ENCODE measurements at regions not wholly inside any gene's neighbourhood (a gene's known extent, or its start where the extent isn't known, plus 50 kb on each side); places are given as distances from the start of the nearest gene placed in this dataset.
"Not testable (repeated sequence)": the region's sequence is repeated elsewhere in the genome, so short reads cannot be mapped to it uniquely, and the experiment has no call there.

- Histone ChIP-seq H3F3A (ENCODE audit: low read depth) (no peaks in the 10 kb centered on the region), H3K4me1 (ENCODE audit: insufficient read depth, low read length, poor library complexity, severe bottlenecking) (no peaks in the 10 kb centered on the region), H3K79me2 (ENCODE audit: insufficient read depth, low read length) (no peaks in the 10 kb centered on the region), H3K27me3 (ENCODE audit: insufficient read depth, low read length, poor library complexity, severe bottlenecking) (no peaks in the 10 kb centered on the region), H3K4me3 (ENCODE audit: low read length, poor library complexity, severe bottlenecking) (no peak overlapping the region), H3K36me3 (ENCODE audit: insufficient read depth, low read length) (peaks cover 7% of the 10 kb centered on the region; the same call in 1 of the 2 replicates), H3K9me2 (replicated peaks; ENCODE audit: low read depth, low read length) (no peaks in the 10 kb centered on the region), H3K9ac (ENCODE audit: low read depth, low read length, poor library complexity, severe bottlenecking) (no peak overlapping the region), H2AFZ (ENCODE audit: low read length) (no peak overlapping the region), H3K4me2 (ENCODE audit: low read depth, low read length, poor library complexity, severe bottlenecking) (no peak overlapping the region), H4K20me1 (ENCODE audit: insufficient read depth, low read length, poor library complexity, severe bottlenecking) (no peaks in the 10 kb centered on the region), H3K9me3 (ENCODE audit: insufficient read depth, low read depth, low read length) (no peaks in the 10 kb centered on the region)
- no peak for TF ChIP-seq CTCF (conservative IDR thresholded peaks at IDR 0.05; ENCODE audit: low read length)
- TF ChIP-seq EZH2phosphoT487 (IDR thresholded peaks at IDR 0.05; ENCODE audit: borderline replicate concordance), result no peak
Measured at GRCh38 chr21:36223451-36223850, 66.8 kb downstream of the DOP1B start.

- Histone ChIP-seq H3K4me2 (ENCODE audit: low read depth, low read length, poor library complexity, severe bottlenecking) (no peak overlapping the region), H3K9me3 (ENCODE audit: insufficient read depth, low read depth, low read length) (no peaks in the 10 kb centered on the region), H3K36me3 (ENCODE audit: insufficient read depth, low read length) (peaks cover 30% of the 10 kb centered on the region; the same call in 1 of the 2 replicates), H4K20me1 (ENCODE audit: insufficient read depth, low read length, poor library complexity, severe bottlenecking) (no peaks in the 10 kb centered on the region), H3K79me2 (ENCODE audit: insufficient read depth, low read length) (no peaks in the 10 kb centered on the region), H3K9me2 (replicated peaks; ENCODE audit: low read depth, low read length) (no peaks in the 10 kb centered on the region), H3K9ac (ENCODE audit: low read depth, low read length, poor library complexity, severe bottlenecking) (no peak overlapping the region), H3K4me3 (ENCODE audit: low read length, poor library complexity, severe bottlenecking) (no peak overlapping the region), H3K4me1 (ENCODE audit: insufficient read depth, low read length, poor library complexity, severe bottlenecking) (no peaks in the 10 kb centered on the region), H2AFZ (ENCODE audit: low read length) (no peak overlapping the region), H3F3A (ENCODE audit: low read depth) (no peaks in the 10 kb centered on the region), H3K27me3 (ENCODE audit: insufficient read depth, low read length, poor library complexity, severe bottlenecking) (no peaks in the 10 kb centered on the region)
- TF ChIP-seq CTCF (conservative IDR thresholded peaks at IDR 0.05; ENCODE audit: low read length) (no peak), EZH2phosphoT487 (IDR thresholded peaks at IDR 0.05; ENCODE audit: borderline replicate concordance) (no peak)
Measured at GRCh38 chr21:36229181-36229580, 72.6 kb downstream of the DOP1B start.

GRCh38 chr21:36231444-36231843 lies 74.8 kb downstream of the DOP1B start:
- H3K4me1 ChIP-seq (ENCODE audit: insufficient read depth, low read length, poor library complexity, severe bottlenecking); H3K4me3 ChIP-seq (ENCODE audit: low read length, poor library complexity, severe bottlenecking); H2AFZ ChIP-seq (ENCODE audit: low read length); H3K9ac ChIP-seq (ENCODE audit: low read depth, low read length, poor library complexity, severe bottlenecking); H3K79me2 ChIP-seq (ENCODE audit: insufficient read depth, low read length); H3K9me3 ChIP-seq (ENCODE audit: insufficient read depth, low read depth, low read length); H3K27me3 ChIP-seq (ENCODE audit: insufficient read depth, low read length, poor library complexity, severe bottlenecking); H3K4me2 ChIP-seq (ENCODE audit: low read depth, low read length, poor library complexity, severe bottlenecking); H3K9me2 ChIP-seq (replicated peaks; ENCODE audit: low read depth, low read length); H4K20me1 ChIP-seq (ENCODE audit: insufficient read depth, low read length, poor library complexity, severe bottlenecking); H3F3A ChIP-seq (ENCODE audit: low read depth): not testable (repeated sequence)
- H3K36me3 ChIP-seq (ENCODE audit: insufficient read depth, low read length), result peaks cover 23% of the 10 kb centered on the region; the same call in 1 of the 2 replicates

GRCh38 chr21:36232641-36233040 lies 76.0 kb downstream of the DOP1B start:
- Histone ChIP-seq H3K27me3 (ENCODE audit: insufficient read depth, low read length, poor library complexity, severe bottlenecking) (no peaks in the 10 kb centered on the region), H3K4me3 (ENCODE audit: low read length, poor library complexity, severe bottlenecking) (no peak overlapping the region), H3K79me2 (ENCODE audit: insufficient read depth, low read length) (no peaks in the 10 kb centered on the region), H4K20me1 (ENCODE audit: insufficient read depth, low read length, poor library complexity, severe bottlenecking) (no peaks in the 10 kb centered on the region), H3K4me2 (ENCODE audit: low read depth, low read length, poor library complexity, severe bottlenecking) (no peak overlapping the region), H3K9ac (ENCODE audit: low read depth, low read length, poor library complexity, severe bottlenecking) (no peak overlapping the region), H3K4me1 (ENCODE audit: insufficient read depth, low read length, poor library complexity, severe bottlenecking) (no peaks in the 10 kb centered on the region), H3F3A (ENCODE audit: low read depth) (no peaks in the 10 kb centered on the region), H3K36me3 (ENCODE audit: insufficient read depth, low read length) (peaks cover 23% of the 10 kb centered on the region; the same call in 1 of the 2 replicates), H3K9me3 (ENCODE audit: insufficient read depth, low read depth, low read length) (no peaks in the 10 kb centered on the region), H2AFZ (ENCODE audit: low read length) (no peak overlapping the region), H3K9me2 (replicated peaks; ENCODE audit: low read depth, low read length) (no peaks in the 10 kb centered on the region)
- no peak for TF ChIP-seq EZH2phosphoT487 (IDR thresholded peaks at IDR 0.05; ENCODE audit: borderline replicate concordance)
- TF ChIP-seq CTCF (conservative IDR thresholded peaks at IDR 0.05; ENCODE audit: low read length), result no peak
